ENCODE measurements at regions not wholly inside any gene's neighbourhood (a gene's known extent, or its start where the extent isn't known, plus 50 kb on each side); places are given as distances from the start of the nearest gene placed in this dataset.

DNA sequence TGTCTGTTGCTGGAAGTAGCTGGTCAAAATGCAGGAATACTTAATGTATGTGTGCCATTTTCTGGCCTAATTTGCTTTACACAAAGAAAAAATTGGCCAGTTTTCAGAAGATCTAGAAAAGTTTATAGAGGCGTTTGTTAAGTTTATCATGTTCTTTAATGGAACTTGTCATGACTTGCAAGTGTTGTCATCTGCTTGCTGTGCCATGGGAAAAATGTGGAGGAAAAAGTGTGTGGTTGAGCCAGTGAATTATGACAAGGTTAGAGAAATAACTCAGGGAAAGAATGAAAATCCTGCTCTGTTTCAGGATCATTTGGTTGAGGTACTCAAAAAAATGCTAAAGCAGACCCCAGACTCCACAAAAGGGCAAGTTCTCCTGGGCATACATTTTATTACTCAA lies 301.6 kb upstream of the CDH2 start:
- no peak for DNase-seq (ENCODE audit: low read depth)
- no peak overlapping the region for H3K4me3 ChIP-seq (ENCODE audit: low read depth, low read length)
- TF ChIP-seq, protein P1, sequence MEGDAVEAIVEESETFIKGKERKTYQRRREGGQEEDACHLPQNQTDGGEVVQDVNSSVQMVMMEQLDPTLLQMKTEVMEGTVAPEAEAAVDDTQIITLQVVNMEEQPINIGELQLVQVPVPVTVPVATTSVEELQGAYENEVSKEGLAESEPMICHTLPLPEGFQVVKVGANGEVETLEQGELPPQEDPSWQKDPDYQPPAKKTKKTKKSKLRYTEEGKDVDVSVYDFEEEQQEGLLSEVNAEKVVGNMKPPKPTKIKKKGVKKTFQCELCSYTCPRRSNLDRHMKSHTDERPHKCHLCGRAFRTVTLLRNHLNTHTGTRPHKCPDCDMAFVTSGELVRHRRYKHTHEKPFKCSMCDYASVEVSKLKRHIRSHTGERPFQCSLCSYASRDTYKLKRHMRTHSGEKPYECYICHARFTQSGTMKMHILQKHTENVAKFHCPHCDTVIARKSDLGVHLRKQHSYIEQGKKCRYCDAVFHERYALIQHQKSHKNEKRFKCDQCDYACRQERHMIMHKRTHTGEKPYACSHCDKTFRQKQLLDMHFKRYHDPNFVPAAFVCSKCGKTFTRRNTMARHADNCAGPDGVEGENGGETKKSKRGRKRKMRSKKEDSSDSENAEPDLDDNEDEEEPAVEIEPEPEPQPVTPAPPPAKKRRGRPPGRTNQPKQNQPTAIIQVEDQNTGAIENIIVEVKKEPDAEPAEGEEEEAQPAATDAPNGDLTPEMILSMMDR (conservative IDR thresholded peaks at IDR 0.05; ENCODE audit: low read depth, low read length): no peak

DNA sequence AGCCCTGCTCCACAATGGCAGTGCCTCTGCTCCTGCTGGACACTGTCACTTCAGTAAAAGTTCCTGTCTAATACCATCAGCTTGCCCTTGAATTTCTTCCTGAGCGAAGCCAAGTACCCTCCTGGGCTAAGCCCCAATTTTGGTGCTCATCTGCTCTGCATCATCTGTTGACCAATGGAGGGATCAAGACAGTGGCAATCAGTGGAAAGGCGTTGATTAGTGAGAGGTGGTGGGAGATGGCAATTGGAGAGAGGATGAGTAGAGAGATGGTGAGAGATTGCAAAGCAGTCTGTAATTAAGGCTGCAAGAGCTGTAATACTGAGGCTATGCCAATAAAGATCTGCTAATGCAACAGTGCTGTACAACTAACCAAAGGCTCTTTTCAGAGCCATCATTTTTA lies 299.4 kb upstream of the CDH2 start:
- TF ChIP-seq, protein P1 (conservative IDR thresholded peaks at IDR 0.05; ENCODE audit: low read depth, low read length): no peak
- no peak overlapping the region for H3K4me3 ChIP-seq (ENCODE audit: low read depth, low read length)
- DNase-seq (ENCODE audit: low read depth): no peak

- TF ChIP-seq, protein P1 (conservative IDR thresholded peaks at IDR 0.05; ENCODE audit: low read depth, low read length): no peak
- no peak for DNase-seq (ENCODE audit: low read depth)
- H3K4me3 ChIP-seq (ENCODE audit: low read depth, low read length): no peak overlapping the region
These were observed 293.0 kb upstream of the CDH2 start for GRCh38 chr18:28469946-28470345.

DNA sequence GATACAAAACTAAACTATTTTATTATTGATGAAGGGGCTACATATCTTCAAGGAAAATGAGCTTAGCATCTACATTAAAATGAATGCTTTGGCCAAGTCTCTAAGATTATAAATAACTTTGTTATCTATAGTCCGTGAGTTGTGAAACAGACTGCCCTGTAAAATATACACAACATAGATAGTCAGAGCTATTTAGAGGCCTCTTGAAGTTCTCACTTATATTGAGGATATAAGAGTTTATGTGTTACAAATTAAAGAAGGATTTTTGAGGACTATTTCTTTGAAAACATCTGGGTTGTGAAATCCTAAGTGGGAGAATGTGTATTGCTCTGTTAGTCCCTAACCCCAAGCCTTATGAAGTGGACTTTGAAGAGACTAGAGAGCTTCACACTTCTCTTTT lies 292.0 kb upstream of the CDH2 start:
- H3K4me3 ChIP-seq (ENCODE audit: low read depth, low read length): no peak overlapping the region
- TF ChIP-seq, protein P1 (conservative IDR thresholded peaks at IDR 0.05; ENCODE audit: low read depth, low read length): no peak
- no peak for DNase-seq (ENCODE audit: low read depth)

- no peak overlapping the region for H3K4me3 ChIP-seq (ENCODE audit: low read depth, low read length)
- TF ChIP-seq, protein P1 (conservative IDR thresholded peaks at IDR 0.05; ENCODE audit: low read depth, low read length): no peak
- no peak for DNase-seq (ENCODE audit: low read depth)
These were observed 289.3 kb upstream of the CDH2 start for GRCh38 chr18:28466204-28466603.

- H3K4me3 ChIP-seq (ENCODE audit: low read depth, low read length): no peak overlapping the region
- no peak for DNase-seq (ENCODE audit: low read depth)
- TF ChIP-seq, protein P1 (conservative IDR thresholded peaks at IDR 0.05; ENCODE audit: low read depth, low read length): no peak
These were observed 282.7 kb upstream of the CDH2 start for GRCh38 chr18:28459587-28459986.

DNA sequence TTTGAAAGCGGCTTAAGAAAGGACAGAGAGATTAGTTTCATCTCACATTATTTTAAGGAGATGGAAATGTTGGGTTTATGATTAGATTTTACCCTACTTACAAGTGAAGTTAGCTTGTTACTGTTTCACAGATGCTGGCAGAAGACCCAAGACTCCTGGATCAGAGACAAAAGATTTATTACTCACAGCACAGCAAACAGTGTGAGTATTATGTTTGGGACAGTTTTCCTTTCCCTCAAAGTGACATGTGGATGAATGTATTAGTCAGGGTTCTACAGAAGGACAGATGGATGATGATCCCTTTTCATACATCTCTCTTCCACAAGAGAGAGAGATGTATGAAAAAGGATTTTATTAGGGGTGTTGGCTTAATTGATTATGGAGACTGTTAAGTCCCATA lies 281.8 kb upstream of the CDH2 start:
- no peak for DNase-seq (ENCODE audit: low read depth)
- no peak overlapping the region for H3K4me3 ChIP-seq (ENCODE audit: low read depth, low read length)
- TF ChIP-seq, protein P1 (conservative IDR thresholded peaks at IDR 0.05; ENCODE audit: low read depth, low read length): no peak
